ENCODE measurements at regions not wholly inside any gene's neighbourhood (a gene's known extent, or its start where the extent isn't known, plus 50 kb on each side); places are given as distances from the start of the nearest gene placed in this dataset.

- TF ChIP-seq CTCF (conservative IDR thresholded peaks at IDR 0.05; ENCODE audit: low read depth, low read length) (peak; percentile 36), EZH2 (IDR thresholded peaks at IDR 0.05; ENCODE audit: borderline replicate concordance, low read depth, low read length, poor library complexity, severe bottlenecking) (no peak)
Measured at GRCh38 chr1:106189780-106190179, 866.7 kb upstream of the PRMT6 start.

Measured in A673 (cell line).